ENCODE measurements at regions not wholly inside any gene's neighbourhood (a gene's known extent, or its start where the extent isn't known, plus 50 kb on each side); places are given as distances from the start of the nearest gene placed in this dataset.

- TF ChIP-seq CTCF (IDR thresholded peaks at IDR 0.05) (no peak), POLR2A (IDR thresholded peaks at IDR 0.05) (no peak), POLR2AphosphoS5 (IDR thresholded peaks at IDR 0.05) (no peak)
These were observed 498.5 kb upstream of the TYRP1 start for GRCh38 chr9:12194731-12195130.

Data from suprapubic skin (tissue), 4 donors.